Colonic mucosa (tissue), 4 donors: ENCODE measurements at regions not wholly inside any gene's neighbourhood (a gene's known extent, or its start where the extent isn't known, plus 50 kb on each side); places are given as distances from the start of the nearest gene placed in this dataset.

Experiments
- DNase-seq: peaks from one replicate; pipeline ENCODE4 v3.0.0-alpha.2; 2020
- H3K27ac ChIP-seq: fragments of 200-600 bp; one replicate; pipeline ENCODE4 v1.8.0; 2021
- H3K27me3 ChIP-seq: fragments of 200-600 bp; one replicate; pipeline ENCODE4 v1.8.0; 2021
- H3K36me3 ChIP-seq: fragments of 200-600 bp; one replicate; pipeline ENCODE4 v1.8.0; 2021
- H3K4me1 ChIP-seq: fragments of 200-600 bp; one replicate; pipeline ENCODE4 v1.8.0; 2021; ENCODE audit warnings: mild to moderate bottlenecking
- H3K4me3 ChIP-seq: fragments of 200-600 bp; one replicate; pipeline ENCODE4 v1.8.0; 2021
- H3K9ac ChIP-seq, 2 donors: one replicate each; pipeline ENCODE4 v1.7.0; 2013; ENCODE audit warnings: control low read depth in 2 of 2, low read depth in 2 of 2, low read length in 2 of 2
- H3K9me3 ChIP-seq: fragments of 200-600 bp; one replicate; pipeline ENCODE4 v1.8.0; 2021
- CTCF ChIP-seq: fragments of 200-600 bp; IDR thresholded peaks from one replicate; pipeline ENCODE4 v1.8.0; 2022; ENCODE audit warnings: antibody characterized with exemption, mild to moderate bottlenecking
- intact Hi-C: fragments of 100-400 bp; cut with DNase I; formaldehyde crosslinking; loops from one replicate; pipeline ENCODE4 v1.14.1; 2022
- donor health status: healthy.
- donor health status: DM: no; HTN: no; CAD: no.
- donor health status: DM: no; HTN: no; CAD: no.

- intact Hi-C loops: loop anchor here (10.0 kb wide), 1 partner anchor 74 kb away; no protein-coding TSS in a partner anchor
- H3K36me3 ChIP-seq: no peaks in the 10 kb centered on the region
- TF ChIP-seq CTCF: no peak
- no peak overlapping the region for H3K4me3 ChIP-seq
- DNase-seq: no peak
- no peaks in the 10 kb centered on the region for H3K27me3 ChIP-seq
- H3K9ac ChIP-seq: no peak overlapping the region
- H3K27ac ChIP-seq: no peak overlapping the region
- peaks cover under 1% of the 10 kb centered on the region for H3K4me1 ChIP-seq
- H3K9me3 ChIP-seq: no peaks in the 10 kb centered on the region
Measured at GRCh38 chr3:193879099-193879863, 256.7 kb upstream of the HES1 start.

- Histone ChIP-seq H3K9ac (no peak overlapping the region), H3K4me1 (peaks cover 3% of the 10 kb centered on the region), H3K27ac (no peak overlapping the region), H3K36me3 (no peaks in the 10 kb centered on the region), H3K4me3 (no peak overlapping the region), H3K9me3 (no peaks in the 10 kb centered on the region), H3K27me3 (no peaks in the 10 kb centered on the region)
- DNase-seq: no peak
- intact Hi-C loops: loop anchor here (10.0 kb wide), 2 partner anchors 75 to 255 kb away; partner anchors contain the start of gene HES1
- no peak for TF ChIP-seq CTCF
Measured at GRCh38 chr3:193879864-193880242, 256.1 kb upstream of the HES1 start.

GRCh38 chr3:193882091-193882490 is 253.9 kb upstream of the HES1 start:
- no peak overlapping the region for H3K27ac ChIP-seq
- no peak overlapping the region for H3K9ac ChIP-seq
- intact Hi-C loops: loop anchor here (10.0 kb wide), 1 partner anchor 253 kb away; the partner anchor contains the start of gene HES1
- no peak for TF ChIP-seq CTCF
- DNase-seq: no peak
- no peaks in the 10 kb centered on the region for H3K9me3 ChIP-seq
- H3K4me1 ChIP-seq: peaks cover 3% of the 10 kb centered on the region
- H3K27me3 ChIP-seq: no peaks in the 10 kb centered on the region
- H3K36me3 ChIP-seq: no peaks in the 10 kb centered on the region
- H3K4me3 ChIP-seq: no peak overlapping the region

GRCh38 chr3:193883551-193883950 is 252.4 kb upstream of the HES1 start:
- no peak overlapping the region for H3K4me3 ChIP-seq
- H3K9ac ChIP-seq: no peak overlapping the region
- peaks cover 3% of the 10 kb centered on the region for H3K4me1 ChIP-seq
- H3K27me3 ChIP-seq: no peaks in the 10 kb centered on the region
- intact Hi-C loops: loop anchor here (10.0 kb wide), 1 partner anchor 251 kb away; the partner anchor contains the start of gene HES1
- no peaks in the 10 kb centered on the region for H3K36me3 ChIP-seq
- H3K9me3 ChIP-seq: no peaks in the 10 kb centered on the region
- DNase-seq: no peak
- no peak for TF ChIP-seq CTCF
- H3K27ac ChIP-seq: no peak overlapping the region

- intact Hi-C loops: loop anchor here (10.0 kb wide), 1 partner anchor 251 kb away; the partner anchor contains the start of gene HES1
- no peak for DNase-seq
- peak overlapping the region in 1 of 2 donors; percentile 41 for H3K9ac ChIP-seq
- no peaks in the 10 kb centered on the region for H3K36me3 ChIP-seq
- H3K27ac ChIP-seq: peak overlapping the region; percentile 25
- peaks cover 3% of the 10 kb centered on the region for H3K4me1 ChIP-seq
- no peaks in the 10 kb centered on the region for H3K27me3 ChIP-seq
- H3K4me3 ChIP-seq: no peak overlapping the region
- no peaks in the 10 kb centered on the region for H3K9me3 ChIP-seq
- no peak for TF ChIP-seq CTCF
Measured at GRCh38 chr3:193884027-193884426, 251.9 kb upstream of the HES1 start.
